Loucy (cell line): ENCODE measurements at regions not wholly inside any gene's neighbourhood (a gene's known extent, or its start where the extent isn't known, plus 50 kb on each side); places are given as distances from the start of the nearest gene placed in this dataset.

Source experiments
- H2AFZ ChIP-seq: fragments of 200-600 bp; sonication (generic); 2 replicates; pipeline ENCODE4 v1.6.0; 2016; ENCODE audit warnings: antibody characterized with exemption, mild to moderate bottlenecking, low read length, moderate library complexity
- H3F3A ChIP-seq: fragments of 200-600 bp; 2 replicates; pipeline ENCODE4 v1.6.0; 2016; ENCODE audit warnings: antibody characterized with exemption, low read depth, mild to moderate bottlenecking
- H3K27me3 ChIP-seq: fragments of 200-600 bp; sonication (generic); 2 replicates; pipeline ENCODE4 v1.6.1; 2014; ENCODE audit warnings: low read length, mild to moderate bottlenecking; ENCODE audit not compliant: insufficient read depth, poor library complexity, severe bottlenecking
- H3K36me3 ChIP-seq: fragments of 200-600 bp; sonication (generic); 2 replicates; pipeline ENCODE4 v1.6.1; 2016; ENCODE audit warnings: low read length; ENCODE audit not compliant: insufficient read depth
- H3K4me1 ChIP-seq: fragments of 200-600 bp; sonication (generic); 2 replicates; pipeline ENCODE4 v1.5.1; 2014; ENCODE audit warnings: low read length, mild to moderate bottlenecking; ENCODE audit not compliant: insufficient read depth, poor library complexity, severe bottlenecking
- H3K4me2 ChIP-seq: fragments of 200-600 bp; sonication (generic); 2 replicates; pipeline ENCODE4 v1.6.0; 2014; ENCODE audit warnings: antibody characterized with exemption, low read length, low read depth, mild to moderate bottlenecking; ENCODE audit not compliant: poor library complexity, severe bottlenecking
- H3K4me3 ChIP-seq: fragments of 200-600 bp; sonication (generic); 2 replicates; pipeline ENCODE4 v1.5.1; 2014; ENCODE audit warnings: low read length, mild to moderate bottlenecking, mixed read lengths; ENCODE audit not compliant: poor library complexity, severe bottlenecking
- H3K79me2 ChIP-seq: fragments of 200-600 bp; sonication (generic); 2 replicates; pipeline ENCODE4 v1.6.1; 2014; ENCODE audit warnings: low read length; ENCODE audit not compliant: insufficient read depth
- H3K9ac ChIP-seq: fragments of 200-600 bp; sonication (generic); 2 replicates; pipeline ENCODE4 v1.6.0; 2014; ENCODE audit warnings: mild to moderate bottlenecking, low read depth, low read length, moderate library complexity; ENCODE audit not compliant: poor library complexity, severe bottlenecking
- H3K9me2 ChIP-seq: fragments of 200-600 bp; sonication (generic); replicated peaks from 2 replicates; pipeline ENCODE4 v1.6.1; 2016; ENCODE audit warnings: low read depth, low read length, mixed read lengths
- H3K9me3 ChIP-seq: fragments of 200-600 bp; sonication (generic); 2 replicates; pipeline ENCODE4 v1.6.1; 2014; ENCODE audit warnings: mild to moderate bottlenecking, antibody characterized with exemption, low read length, low read depth; ENCODE audit not compliant: insufficient read depth
- H4K20me1 ChIP-seq: fragments of 200-600 bp; sonication (generic); 2 replicates; pipeline ENCODE4 v1.6.0; 2014; ENCODE audit warnings: antibody characterized with exemption, low read length, mild to moderate bottlenecking; ENCODE audit not compliant: insufficient read depth, poor library complexity, severe bottlenecking
- CTCF ChIP-seq: fragments of 200-600 bp; sonication (generic); conservative IDR thresholded peaks from 2 replicates; pipeline ENCODE4 v1.5.1; 2014; ENCODE audit warnings: mild to moderate bottlenecking, antibody characterized with exemption, low read length
- EZH2phosphoT487 ChIP-seq: fragments of 200-600 bp; IDR thresholded peaks from 2 replicates; pipeline ENCODE4 v1.6.1; 2018; ENCODE audit warnings: antibody characterized with exemption, mild to moderate bottlenecking, moderate library complexity, borderline replicate concordance

DNA sequence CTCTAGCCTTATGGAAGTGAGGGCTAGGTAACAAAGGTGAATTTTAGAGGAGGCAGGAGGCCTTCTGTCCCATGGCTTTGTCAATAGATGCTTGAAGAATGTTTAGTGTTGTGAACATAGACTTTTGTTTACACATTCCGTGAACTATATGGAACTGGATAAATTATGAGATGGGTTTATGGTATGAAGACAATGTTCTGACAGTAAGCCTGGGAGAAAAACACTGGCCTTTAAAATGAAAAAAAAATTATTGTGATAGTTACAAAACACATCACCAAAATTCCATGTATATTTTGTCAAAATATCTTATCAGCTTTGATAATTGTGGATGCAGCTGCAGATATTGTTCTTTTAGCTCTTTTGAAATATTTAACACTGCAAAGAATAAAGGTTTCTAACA, 251.5 kb upstream of the DCN start:
- H3K9ac ChIP-seq, result no peak overlapping the region
- no peak overlapping the region for H3K4me3 ChIP-seq
- TF ChIP-seq EZH2phosphoT487 (no peak), CTCF (no peak)
- no peaks in the 10 kb centered on the region for H3K9me3 ChIP-seq
- no peaks in the 10 kb centered on the region for H3K36me3 ChIP-seq
- H3K9me2 ChIP-seq, result no peaks in the 10 kb centered on the region
- no peak overlapping the region for H3K4me2 ChIP-seq
- no peaks in the 10 kb centered on the region for H3K79me2 ChIP-seq
- no peaks in the 10 kb centered on the region for H3K27me3 ChIP-seq
- no peaks in the 10 kb centered on the region for H3K4me1 ChIP-seq
- H4K20me1 ChIP-seq, result no peaks in the 10 kb centered on the region
- no peaks in the 10 kb centered on the region for H3F3A ChIP-seq
- H2AFZ ChIP-seq, result no peak overlapping the region

- Histone ChIP-seq H2AFZ (no peak overlapping the region), H3K36me3 (no peaks in the 10 kb centered on the region)
- TF ChIP-seq CTCF (no peak), EZH2phosphoT487 (no peak)
Observed at GRCh38 chr12:91432755-91433154, 250.1 kb upstream of the DCN start.

GRCh38 chr12:91432089-91432488, 249.5 kb upstream of the DCN start:
- TF ChIP-seq CTCF (no peak), EZH2phosphoT487 (no peak)
- Histone ChIP-seq H3K9me2 (no peaks in the 10 kb centered on the region), H3K9ac (no peak overlapping the region), H3K4me1 (no peaks in the 10 kb centered on the region), H3K27me3 (no peaks in the 10 kb centered on the region), H3K79me2 (no peaks in the 10 kb centered on the region), H2AFZ (no peak overlapping the region), H3K36me3 (no peaks in the 10 kb centered on the region), H3F3A (no peaks in the 10 kb centered on the region), H3K4me3 (no peak overlapping the region), H4K20me1 (no peaks in the 10 kb centered on the region), H3K9me3 (no peaks in the 10 kb centered on the region), H3K4me2 (no peak overlapping the region)

More at GRCh38 chr12:91432755-91433154, 250.1 kb upstream of the DCN start:
- Histone ChIP-seq H3K4me3 (no peak overlapping the region), H3K27me3 (no peaks in the 10 kb centered on the region), H3K79me2 (no peaks in the 10 kb centered on the region), H4K20me1 (no peaks in the 10 kb centered on the region), H3K4me2 (no peak overlapping the region), H3K9me2 (no peaks in the 10 kb centered on the region), H3F3A (no peaks in the 10 kb centered on the region), H3K9ac (no peak overlapping the region), H3K9me3 (no peaks in the 10 kb centered on the region), H3K4me1 (no peaks in the 10 kb centered on the region)
